CMK (cell line): ENCODE measurements at regions not wholly inside any gene's neighbourhood (a gene's known extent, or its start where the extent isn't known, plus 50 kb on each side); places are given as distances from the start of the nearest gene placed in this dataset.

Experiments
- DNase-seq: peaks from one replicate; pipeline ENCODE4 v3.0.0-alpha.2; 2010; ENCODE audit warnings: low read depth

DNA sequence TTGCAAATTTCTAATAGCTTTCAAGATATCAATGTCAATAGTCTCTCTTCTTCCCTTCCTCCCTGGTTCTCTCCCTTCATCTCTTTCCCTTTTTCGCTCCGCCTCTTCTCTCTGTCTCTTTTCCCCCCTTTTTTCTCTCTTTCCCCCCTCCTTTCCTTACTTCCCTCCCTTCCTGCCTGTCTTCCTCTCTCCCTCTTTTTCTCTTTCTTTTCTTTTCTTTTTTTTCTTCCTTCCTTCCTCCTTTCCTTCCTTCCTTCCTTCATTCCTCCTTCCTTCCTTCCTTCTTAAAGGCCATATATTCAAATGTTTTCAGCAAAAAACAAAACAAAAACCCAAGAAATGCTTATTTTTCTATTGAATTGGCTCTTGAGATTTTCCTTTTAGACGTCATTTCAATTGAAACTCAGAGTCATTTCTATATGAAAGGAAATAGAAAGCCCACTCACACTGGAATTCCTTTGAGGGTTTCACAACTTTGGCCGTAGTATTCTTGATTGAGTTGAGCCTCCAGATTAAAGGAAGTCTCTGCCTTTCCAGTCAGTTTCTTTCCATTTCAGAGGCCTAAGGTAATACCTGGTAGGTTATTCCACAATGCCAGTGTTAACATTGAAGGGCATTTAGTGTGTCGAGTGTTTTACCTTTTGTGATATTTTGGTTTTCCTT lies 551.5 kb downstream of the LMO4 start:
- DNase-seq: no peak

DNA sequence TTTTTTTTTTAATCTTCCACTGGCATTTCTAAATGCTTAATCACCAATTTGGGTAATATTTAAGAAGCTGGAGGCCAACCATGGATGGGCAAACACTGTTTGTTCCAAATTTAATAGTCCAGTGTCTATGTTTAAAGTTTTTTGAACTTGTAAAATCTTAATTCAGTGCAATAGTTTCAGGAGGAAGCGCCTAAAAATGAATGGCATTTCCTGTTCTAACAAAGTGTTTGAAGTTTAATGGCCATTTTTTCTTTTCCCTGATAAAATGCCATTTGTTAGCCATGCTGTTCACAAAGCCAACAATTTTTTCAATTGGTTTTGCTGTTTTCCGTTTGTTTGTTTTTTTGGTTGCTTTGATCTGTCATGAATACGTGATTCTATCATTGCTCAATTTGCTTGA lies 552.1 kb downstream of the LMO4 start:
- DNase-seq: no peak

DNA sequence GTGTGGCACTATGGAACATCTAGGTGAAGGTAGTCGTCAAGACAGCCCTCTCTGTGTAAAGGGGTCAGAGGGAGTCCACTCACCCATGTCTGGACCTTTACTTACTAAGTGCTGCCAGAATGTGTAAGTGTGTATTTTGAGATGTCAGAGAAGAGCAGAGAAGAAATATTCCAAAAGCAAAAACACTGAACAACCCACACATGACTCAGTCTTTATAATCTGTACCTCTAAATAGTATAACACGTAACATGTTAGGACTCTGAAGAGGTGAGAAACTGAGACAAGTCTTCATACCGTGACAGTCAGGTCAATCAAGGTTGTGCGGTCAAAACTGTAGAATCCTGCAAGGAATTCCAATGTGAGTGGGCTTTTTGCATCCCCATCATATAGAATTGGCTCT lies 555.2 kb downstream of the LMO4 start:
- no peak for DNase-seq

DNA sequence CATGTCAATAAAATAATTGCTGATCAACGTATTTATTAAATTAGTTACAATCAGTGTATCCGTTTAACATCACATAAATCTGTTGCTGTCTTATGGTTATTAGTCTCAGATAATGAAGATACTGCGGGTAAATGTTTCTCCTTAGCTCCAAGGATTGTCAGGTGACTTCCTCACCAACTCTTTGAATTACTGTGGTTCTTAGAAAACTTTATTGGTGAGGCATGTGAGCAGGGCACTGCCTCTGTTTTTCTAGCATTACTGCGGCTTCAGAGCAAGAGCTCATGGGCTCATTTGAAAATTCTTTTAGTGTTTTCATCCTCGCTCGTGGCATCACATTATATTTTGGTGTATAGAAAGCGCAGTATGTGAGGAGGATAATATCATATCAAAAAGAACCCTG lies 555.9 kb downstream of the LMO4 start:
- DNase-seq: no peak

DNA sequence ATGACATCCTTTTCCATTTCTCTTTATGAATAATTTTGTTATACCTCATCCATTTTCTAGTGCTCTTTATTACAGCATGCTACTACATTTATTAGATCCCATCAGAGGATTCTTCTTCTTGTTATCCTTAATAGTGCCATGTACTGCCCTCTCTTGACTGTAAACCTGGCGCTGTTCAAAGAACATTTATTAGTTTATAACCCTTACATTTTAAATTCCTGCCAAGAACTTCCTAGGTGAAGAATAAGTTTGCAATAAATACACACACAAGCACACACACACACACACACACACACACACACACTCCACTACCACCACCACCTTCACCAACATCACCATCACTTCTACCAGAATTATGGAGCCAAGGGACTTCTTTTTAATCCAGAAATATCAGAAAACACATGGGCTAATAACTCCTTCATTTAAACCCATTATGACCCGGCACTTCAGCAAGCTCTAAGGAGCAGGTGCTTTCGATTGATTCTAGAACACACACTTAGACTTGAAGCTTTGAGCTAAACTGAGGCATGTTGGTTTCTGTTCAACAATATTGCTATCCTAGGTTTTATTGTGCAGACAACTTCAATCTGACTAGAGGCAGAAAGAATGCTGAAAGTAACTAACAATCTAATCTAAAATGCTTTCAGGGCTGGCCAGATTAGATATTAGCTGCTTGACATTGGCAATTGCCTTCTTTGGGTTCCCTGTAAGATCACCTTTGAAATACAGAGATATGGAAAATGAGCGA lies 556.8 kb downstream of the LMO4 start:
- no peak for DNase-seq

DNA sequence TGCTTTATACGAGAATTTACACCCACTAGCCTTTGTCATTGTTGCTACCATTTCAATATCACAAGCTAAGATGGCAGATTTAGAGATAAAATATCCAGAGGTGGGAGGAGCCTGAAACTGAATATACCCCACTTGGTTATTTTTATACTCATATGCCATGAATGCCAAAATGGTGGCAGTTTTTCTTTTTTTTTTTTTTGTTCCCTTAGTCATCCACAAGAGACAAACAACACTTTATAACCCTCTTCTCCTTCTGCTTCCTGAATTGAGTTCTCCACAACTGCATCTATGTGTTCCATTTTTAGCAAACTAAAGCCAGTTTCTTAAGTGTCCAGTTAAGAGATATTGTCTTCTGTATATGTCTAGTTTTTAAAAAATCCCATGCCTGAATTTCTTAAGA lies 558.4 kb downstream of the LMO4 start:
- DNase-seq: no peak

DNA sequence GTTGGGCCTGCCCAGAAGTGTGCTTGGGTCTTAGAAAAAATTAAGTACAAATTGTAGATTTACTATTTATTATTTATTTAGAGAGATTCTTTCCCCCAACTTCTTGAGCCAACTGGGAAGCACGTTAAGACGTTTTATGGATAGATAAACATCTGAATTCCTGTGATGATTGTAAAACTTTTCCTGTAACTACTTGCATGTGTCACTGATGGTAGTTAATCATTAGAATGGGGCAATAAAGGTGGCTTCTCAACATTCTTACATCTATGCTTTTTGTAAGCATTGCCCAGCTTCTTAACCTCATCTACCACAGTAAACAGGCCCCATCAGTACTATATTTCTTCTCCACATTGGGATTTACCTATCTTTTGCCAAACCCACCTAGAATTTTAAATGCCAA lies 559.8 kb downstream of the LMO4 start:
- no peak for DNase-seq

DNA sequence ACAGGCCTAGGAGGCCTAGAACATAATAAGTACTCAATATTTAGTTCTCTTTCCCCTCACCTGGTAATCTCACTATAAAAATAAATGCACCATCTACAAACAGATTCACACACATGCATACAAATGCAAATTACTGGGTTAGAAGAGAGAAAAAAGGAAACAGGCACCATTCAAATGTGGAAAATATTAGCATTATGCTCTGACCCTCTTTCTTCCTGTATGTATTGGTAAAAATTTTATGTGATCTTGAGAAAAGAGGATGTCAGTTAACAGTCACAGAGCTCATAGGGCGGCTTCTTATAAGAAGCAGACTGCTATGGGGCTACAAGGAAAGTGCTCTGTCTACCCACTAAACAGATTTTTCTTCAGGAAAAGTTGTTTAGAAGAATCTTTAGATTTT lies 565.4 kb downstream of the LMO4 start:
- DNase-seq: no peak

DNA sequence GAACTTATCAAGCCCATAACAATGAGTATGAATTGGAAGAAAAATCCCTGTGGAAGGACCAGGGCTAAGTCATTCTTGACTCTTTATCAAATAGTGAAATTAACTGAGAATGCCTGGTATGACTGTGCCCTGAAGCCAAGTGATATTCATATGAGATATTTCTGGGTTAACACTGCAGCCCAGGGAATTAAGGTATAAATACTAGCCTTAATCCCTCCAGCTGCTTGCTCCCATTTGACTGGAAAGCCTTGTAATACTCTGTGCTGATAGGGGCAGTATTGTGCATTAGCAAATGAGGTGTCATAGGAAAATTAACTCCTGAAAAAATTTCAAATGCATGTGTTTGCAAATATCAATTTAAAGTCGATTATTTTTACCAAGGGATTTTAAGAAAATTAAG lies 568.8 kb downstream of the LMO4 start:
- no peak for DNase-seq

DNA sequence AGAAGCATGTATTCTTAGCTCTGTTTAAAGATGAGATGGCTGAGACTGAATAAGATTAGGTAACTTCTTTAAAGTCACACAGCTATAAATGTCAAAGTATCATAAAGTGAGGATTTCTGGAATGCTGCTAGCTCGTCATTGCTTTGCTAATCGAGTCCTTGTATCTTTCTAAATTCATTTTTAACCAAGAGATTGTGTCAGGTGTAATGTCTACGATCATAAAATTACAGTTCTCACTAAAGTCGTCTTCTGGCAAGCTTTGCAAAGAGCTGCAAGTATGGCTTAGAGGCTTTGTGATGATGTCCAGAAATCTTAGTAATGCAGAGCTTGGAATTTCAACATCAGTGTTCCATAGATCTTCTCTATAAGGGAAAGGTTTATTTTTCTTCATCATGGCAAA lies 569.8 kb downstream of the LMO4 start:
- no peak for DNase-seq

DNA sequence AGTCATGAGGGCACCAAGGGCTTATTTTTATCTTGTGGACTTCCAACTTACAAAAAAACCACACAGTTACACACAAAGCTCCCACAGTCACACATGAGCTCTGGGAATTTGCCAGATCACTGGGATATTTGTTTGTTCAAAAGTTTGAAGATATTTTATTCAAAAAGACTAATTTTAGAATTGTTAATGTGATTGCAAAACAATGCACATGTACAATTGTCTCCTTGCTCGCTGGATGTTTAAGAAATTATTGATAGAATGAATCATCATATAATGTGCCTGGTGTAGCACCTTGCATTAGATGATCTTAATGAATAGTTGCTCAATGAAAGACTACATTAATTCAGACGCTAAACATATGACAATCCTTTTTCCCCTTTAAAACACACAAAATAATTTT lies 570.3 kb downstream of the LMO4 start:
- no peak for DNase-seq

DNA sequence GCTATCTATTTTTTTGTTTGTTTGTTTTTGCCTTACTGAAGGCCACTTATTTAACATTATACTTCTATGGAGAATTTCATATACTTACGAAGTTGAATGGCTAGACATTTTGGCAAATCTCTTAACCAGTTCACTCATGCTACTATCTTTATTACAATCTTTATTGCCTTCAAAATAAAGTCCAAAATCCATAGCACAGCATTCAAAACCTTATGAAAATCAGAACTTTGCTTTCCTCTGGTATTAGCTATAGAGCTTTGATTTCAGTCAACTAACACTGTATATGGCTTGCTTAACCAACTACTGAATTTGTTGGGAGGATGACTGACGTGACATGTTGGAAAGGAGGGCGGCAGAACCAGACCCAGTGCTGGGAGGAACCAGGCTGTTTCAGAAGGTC lies 571.1 kb downstream of the LMO4 start:
- no peak for DNase-seq

DNA sequence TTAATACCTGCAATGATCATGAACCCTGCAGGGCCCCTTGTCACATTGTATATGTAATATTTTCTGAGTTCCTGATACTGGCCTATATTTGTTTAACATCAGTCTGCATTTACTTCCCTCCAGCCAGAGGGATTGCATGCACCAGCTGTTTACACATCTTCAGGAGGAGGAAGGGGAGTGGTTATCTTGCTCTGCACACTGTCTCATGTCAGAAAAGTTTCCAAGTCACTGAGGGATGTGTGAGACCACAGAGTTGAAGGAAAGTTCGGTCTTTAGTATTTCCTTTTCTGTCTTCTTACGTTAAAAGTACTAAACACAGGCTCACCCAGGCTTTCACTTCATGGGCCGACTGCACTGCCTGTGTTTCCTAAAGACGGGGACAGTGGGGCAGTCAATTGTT lies 574.1 kb downstream of the LMO4 start:
- DNase-seq: peak; percentile 86

DNA sequence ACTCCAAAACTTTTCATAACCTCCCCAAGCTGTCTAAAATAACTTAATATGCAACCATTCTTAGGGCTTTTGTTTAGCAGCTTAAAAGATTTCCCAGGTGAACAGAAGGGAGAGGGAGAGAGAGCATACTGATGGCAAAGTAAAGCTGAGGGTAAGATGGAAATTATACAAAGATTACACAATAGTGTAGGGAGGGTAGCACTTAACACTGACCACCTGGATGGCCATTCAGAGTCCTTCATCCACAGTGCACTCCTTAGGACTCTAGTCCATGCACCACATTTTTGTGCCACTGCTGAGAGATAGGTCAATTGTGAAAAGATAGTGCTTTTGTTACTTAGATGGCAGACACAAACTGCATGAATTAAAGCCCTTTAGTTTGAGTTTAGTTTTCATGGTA lies 574.6 kb downstream of the LMO4 start:
- no peak for DNase-seq

DNA sequence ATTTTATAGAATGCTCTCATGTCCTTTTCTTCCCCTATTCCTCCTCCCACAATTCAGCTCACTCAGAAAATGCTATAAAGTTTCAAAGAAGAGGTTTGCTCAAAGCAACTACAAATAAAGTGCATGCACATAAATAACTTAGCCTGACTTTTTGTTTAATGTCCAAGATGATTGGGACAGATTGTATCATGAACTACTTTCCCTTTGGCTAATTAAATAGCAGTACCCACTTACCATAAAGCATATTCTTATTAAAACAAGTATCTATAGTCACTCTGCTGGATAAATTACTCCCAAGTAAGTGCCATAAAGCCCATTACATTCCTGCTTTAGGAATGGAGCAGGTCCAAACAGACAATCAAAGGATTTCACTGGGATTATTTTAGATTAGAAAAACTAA lies 576.0 kb downstream of the LMO4 start:
- no peak for DNase-seq

DNA sequence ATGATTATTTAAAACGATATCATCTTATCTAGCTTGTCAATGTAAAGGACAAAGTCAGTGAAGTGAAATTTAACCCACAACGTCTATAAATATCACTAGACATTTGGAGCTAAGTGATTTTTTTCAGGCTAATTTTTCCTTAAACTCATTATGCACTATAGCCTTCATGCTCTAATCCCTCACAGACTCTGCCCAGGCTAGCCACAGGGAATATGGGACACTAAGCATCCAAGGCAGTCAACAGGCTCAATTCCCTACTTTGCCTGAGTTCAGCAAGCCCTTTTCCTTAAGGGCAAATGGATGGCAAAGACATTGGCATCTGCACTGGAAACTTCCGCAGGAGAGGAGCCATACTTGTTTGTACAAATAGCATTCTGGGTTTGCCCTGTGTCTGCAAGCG lies 577.0 kb downstream of the LMO4 start:
- DNase-seq: no peak

DNA sequence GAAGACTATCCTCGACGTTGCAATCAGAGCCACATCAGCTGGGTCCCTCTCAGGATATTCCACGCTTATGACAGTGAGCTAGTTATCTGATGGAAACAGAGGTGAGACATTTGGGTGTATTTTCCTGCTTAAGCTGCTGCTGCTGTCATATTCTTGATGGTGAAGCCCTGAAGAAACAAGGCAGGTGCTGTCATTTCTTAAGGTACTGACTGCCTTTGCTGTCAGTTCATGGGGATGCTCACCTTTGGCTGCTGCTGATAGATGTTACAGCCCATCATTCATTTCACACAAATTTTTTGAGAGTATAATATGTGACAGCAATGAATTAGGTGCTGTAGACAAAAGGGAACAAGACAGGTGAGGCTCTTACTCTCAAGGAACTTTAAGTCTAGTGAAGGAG lies 577.4 kb downstream of the LMO4 start:
- DNase-seq: no peak

DNA sequence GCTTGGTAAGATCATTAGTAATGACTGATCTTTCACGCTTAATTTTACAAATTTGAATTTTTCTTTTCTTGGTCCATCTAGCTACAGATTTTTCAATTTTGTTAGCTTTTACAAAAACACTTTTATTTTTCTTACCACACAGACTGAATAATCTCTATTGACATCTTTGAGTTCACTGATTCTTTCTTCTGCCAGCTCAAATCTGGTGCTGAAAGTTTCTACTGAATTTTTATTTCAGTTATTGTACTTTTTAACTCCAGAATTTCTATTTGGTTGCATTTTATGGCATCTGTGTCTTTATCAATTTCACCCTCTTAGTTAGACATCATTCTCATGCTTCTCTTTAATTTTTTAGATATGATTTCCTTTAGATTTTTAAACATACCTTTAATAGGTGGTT lies 584.7 kb downstream of the LMO4 start:
- DNase-seq: no peak

DNA sequence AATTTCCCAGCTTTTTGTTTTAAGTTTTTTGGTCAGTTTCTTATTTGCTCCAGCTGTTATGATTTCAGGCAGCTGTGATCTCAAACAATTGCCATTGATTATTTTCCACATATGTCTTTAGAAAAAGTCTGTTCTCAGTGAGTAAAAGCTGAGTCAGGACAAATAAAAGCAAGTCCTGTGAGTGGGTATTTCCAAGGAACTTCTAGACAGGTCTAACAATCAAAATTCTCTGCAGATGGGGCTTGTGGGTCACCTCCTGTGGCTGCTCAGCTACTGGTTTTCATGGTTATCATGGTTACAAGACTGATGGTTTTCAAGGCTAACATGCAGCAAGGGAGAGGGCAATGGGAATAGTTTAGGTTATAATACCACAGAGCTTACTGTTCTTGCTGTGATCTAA lies 585.7 kb downstream of the LMO4 start:
- DNase-seq: no peak

DNA sequence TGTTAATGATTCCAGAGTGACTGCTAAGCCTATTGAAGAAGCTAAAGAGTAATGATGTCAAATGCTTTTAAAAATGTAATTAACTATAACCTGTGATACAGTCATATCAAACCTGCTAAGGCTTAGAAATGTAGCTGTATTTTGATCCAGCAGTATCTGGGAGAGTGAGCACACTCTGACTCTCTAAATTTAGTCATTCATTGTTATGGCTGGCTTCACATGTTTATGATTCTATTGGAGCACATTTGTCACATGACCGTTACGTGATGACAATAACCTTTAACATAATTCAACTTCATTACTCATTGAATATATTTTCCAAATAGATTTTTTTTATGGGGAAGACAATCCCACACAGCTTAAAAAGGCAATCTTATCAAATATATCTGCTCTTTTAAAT lies 587.1 kb downstream of the LMO4 start:
- no peak for DNase-seq

DNA sequence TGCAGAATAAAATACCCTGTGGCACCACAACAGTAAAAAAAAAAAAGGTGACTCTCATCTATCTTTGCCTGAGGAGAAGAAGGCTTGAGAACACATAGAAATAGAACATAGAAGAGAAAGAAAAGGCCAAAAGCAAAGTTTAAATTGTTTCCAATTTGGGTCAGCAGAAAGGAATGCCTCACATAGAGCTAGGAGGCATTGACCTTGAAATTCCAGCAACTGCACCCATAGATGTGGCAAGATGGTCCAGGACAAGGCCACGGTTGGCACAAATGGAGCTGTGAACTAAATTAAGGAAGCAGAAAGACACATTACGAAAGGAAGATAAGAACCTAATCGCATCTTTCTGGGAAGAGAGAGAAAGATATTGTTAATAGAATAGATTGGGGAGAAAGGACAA lies 588.3 kb downstream of the LMO4 start:
- DNase-seq: no peak

DNA sequence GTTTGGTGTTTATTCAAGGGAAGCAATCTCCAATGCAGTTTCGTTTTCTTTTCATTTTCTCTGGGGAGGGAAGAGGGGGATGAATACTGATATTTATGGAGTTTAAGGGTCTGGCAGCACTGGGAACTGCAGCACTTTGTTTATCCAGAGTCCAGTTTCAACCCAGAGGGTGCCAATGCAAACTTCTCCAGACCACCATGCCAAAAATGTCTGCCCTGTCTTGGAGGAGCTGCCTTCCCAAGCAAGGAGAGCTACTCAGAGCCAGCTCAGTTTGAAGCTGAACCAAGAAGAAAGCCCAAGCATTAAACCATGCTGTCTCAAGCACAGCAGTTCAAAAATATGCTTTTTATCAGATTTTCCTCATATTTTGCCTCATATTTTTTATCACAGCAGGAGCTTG lies 589.7 kb downstream of the LMO4 start:
- DNase-seq: no peak

DNA sequence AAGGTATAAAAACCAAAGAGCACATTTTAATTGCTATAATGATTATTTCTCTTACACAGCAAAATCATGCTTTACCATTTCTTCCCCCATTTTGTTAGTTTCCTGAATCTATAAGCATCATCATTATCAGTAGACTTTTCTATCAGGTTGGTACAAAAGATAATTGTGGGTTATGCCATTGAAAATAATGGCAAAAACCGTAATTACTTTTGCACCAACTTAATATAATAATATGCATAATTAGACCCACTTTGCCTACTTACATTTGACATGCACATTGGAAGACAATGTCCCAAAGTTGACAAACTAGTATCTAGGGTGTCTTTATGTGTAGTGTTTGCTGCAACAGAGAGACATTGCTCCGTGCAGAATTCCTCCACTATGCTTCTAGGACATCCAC lies 594.2 kb downstream of the LMO4 start:
- no peak for DNase-seq

DNA sequence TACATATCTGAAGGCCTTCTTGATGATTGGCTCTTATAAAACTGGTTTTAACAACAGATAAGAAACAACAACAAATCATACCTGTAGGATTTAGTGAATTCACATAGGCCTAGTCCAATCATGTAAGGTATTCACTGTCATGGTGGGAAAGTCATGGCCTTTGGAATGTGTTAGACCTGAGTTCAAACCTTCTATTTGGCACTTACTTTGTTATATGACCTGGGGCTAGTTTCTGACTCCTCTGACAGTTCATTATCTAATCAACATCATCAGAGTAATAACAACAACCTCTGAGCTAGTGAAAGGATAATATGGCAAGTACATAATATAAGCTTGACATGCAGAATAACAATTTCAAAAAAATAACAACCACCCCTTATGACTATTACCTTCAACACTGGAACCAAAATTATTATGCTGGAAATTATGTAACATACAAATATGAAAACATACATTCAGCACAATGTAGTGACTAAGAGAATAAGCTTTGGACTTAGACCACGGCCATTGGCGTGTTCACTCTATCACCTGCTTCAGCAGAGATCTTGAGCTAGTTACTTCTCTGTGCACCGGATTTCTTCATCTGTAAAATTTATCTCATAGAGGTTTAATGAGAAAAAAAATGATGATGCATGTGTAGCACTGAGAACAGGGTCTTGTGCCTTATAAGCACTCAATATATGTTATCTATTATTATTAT lies 597.6 kb downstream of the LMO4 start:
- no peak for DNase-seq
